LNCAP (cell line): ENCODE measurements at regions not wholly inside any gene's neighbourhood (a gene's known extent, or its start where the extent isn't known, plus 50 kb on each side); places are given as distances from the start of the nearest gene placed in this dataset.

Experiments used
- CTCF ChIP-seq: fragments of 450-650 bp; IDR thresholded peaks from 2 replicates; pipeline ENCODE4 v1.5.1; 2017; ENCODE audit warnings: mild to moderate bottlenecking

- no peak for TF ChIP-seq CTCF
Measured at GRCh38 chr4:188627892-188628291, 488.7 kb downstream of the TRIML1 start.

- no peak for TF ChIP-seq CTCF
Measured at GRCh38 chr4:188639479-188640100, 500.3 kb downstream of the TRIML1 start.

DNA sequence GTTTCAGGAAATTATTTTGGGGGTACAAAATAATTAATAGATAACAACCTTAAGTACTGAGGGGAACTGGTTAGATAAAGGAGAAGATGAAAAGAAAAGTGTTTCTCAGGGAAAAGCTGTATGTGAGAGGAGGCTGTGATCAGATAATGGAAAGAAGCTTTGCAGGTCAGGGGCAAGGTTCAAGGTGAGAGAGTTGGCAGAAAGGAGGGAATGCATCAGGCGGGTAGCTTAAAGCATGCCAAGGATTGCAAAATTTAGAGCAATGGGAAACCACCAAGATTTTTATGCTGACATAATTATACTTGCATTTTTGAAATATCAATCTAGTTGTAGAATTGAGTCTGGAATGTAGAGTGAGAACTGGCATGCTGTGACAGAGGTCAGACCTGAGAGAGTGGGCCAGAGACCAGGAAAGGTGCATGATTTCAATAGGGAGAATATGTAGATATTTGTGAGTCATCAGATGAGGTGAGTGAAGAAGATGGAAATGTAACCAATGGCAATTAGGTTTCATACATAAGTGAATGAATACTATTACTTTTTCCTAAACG, 508.7 kb downstream of the TRIML1 start:
- no peak for TF ChIP-seq CTCF

DNA sequence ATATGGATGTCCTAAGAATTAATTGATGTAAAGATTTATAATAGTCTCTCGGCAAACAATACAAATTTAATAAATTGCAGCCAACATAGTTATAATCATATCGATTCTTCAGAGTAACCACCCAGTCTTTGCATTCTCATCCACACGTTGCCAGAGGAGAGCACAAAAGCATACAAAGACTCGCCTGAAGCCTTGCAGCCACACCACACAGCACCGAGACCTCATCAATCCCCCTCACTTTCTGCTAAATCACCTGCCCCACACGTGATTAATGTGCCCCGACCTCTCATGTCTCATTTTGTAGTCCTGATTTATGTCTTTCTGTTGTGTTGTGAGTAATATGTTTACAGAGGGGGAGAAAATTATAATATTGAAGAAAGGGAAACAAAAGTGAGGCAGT, 510.4 kb downstream of the TRIML1 start:
- no peak for TF ChIP-seq CTCF

DNA sequence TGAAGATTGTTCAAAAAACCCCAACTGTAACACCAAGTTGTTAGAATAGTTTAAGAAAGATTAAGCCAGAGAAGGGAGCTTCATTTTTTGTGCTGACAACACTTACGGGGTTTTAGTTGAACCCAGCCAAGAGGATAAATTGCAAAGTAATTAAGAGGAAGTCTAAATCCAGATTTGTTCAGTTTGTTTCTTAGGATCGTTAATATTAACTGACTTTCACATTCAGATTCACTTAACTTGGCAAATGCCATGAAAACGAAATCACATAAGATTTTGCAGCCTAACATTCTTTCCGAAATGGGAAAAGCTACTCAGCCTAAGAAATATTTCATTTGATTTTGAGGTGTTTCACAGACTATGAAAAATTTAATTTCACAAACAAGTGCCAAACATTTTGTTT, 511.3 kb downstream of the TRIML1 start:
- TF ChIP-seq CTCF: no peak

DNA sequence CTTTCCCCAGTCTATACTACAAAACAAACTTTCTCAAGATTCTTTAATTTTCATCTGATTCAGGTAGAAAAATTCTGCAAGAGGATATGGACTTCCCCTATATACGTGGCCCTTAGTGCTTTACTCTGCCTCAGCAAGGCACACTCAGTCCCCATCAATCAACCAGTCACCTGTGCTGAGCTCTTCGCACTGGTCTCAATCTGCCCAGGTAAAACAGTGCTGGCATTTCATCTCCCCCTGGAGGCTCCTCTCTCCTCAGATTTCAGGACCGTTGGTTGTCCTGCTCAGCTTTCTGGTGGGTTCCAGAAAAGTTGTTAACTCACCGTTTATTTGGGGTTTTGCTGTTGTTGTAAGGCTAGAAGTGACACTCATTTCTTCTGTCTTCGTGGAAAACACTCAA, 518.1 kb downstream of the TRIML1 start:
- TF ChIP-seq CTCF: no peak

DNA sequence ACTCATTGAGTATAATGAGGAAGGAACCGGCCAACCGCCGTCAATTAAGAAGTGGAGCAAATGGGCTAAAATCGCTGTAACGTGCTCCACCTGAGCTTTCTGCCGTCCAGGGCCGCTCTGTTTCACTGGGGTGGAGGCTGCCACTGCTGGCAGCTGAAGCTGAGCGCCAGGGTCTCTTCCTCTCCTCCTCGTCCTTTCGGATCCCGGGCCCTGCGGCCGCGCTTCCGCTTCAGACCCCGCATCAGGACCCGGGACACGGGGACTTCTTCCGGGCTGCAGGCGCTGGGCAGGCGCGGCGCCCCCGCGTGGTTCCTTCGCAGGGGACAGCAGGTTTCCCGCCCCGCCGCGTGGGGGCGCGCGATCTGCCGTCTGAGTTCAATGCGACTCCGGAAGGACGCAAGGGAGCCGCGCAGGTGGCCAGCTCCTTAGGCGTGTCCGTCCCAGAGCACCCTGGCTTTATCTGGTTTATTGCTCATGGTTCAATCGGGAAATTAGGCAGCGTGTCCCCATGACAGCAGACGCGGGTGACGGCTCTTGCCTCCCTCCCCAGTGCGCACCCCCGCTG, 519.8 kb downstream of the TRIML1 start:
- TF ChIP-seq CTCF: peak; percentile 26; the same call in 1 of the 2 replicates
